22Rv1 (cell line): ENCODE measurements at regions not wholly inside any gene's neighbourhood (a gene's known extent, or its start where the extent isn't known, plus 50 kb on each side); places are given as distances from the start of the nearest gene placed in this dataset.

Experiments used
- CTCF ChIP-seq: fragments of 450-650 bp; IDR thresholded peaks from 2 replicates; pipeline ENCODE4 v1.5.1; 2017; ENCODE audit warnings: mild to moderate bottlenecking
- ZFX ChIP-seq: fragments of 450-650 bp; IDR thresholded peaks from 2 replicates; pipeline ENCODE4 v1.6.1; 2017; ENCODE audit warnings: antibody characterized with exemption, borderline replicate concordance

- TF ChIP-seq CTCF (no peak), ZFX (no peak)
These were observed 118.5 kb upstream of the MMS22L start for GRCh38 chr6:97401533-97401932.
